GM12875 (cell line): ENCODE measurements at regions not wholly inside any gene's neighbourhood (a gene's known extent, or its start where the extent isn't known, plus 50 kb on each side); places are given as distances from the start of the nearest gene placed in this dataset.

Source experiments
- H3K4me3 ChIP-seq: one replicate; pipeline ENCODE4 v1.5.1; 2011; ENCODE audit warnings: low read depth, low read length, control low read depth
- TF ChIP-seq, protein P1 (sequence below): IDR thresholded peaks from 2 replicates; pipeline ENCODE4 v1.5.1; 2011; ENCODE audit warnings: low read depth, mild to moderate bottlenecking, control low read depth, inconsistent platforms, low read length, moderate library complexity, borderline replicate concordance; ENCODE audit not compliant: insufficient read depth

- TF ChIP-seq, protein P1, sequence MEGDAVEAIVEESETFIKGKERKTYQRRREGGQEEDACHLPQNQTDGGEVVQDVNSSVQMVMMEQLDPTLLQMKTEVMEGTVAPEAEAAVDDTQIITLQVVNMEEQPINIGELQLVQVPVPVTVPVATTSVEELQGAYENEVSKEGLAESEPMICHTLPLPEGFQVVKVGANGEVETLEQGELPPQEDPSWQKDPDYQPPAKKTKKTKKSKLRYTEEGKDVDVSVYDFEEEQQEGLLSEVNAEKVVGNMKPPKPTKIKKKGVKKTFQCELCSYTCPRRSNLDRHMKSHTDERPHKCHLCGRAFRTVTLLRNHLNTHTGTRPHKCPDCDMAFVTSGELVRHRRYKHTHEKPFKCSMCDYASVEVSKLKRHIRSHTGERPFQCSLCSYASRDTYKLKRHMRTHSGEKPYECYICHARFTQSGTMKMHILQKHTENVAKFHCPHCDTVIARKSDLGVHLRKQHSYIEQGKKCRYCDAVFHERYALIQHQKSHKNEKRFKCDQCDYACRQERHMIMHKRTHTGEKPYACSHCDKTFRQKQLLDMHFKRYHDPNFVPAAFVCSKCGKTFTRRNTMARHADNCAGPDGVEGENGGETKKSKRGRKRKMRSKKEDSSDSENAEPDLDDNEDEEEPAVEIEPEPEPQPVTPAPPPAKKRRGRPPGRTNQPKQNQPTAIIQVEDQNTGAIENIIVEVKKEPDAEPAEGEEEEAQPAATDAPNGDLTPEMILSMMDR, result no peak
- H3K4me3 ChIP-seq, result no peak overlapping the region
These were observed 146.9 kb downstream of the TFEC start for GRCh38 chr7:115883629-115884028.

- no peak overlapping the region for H3K4me3 ChIP-seq
- TF ChIP-seq, protein P1, result no peak
These were observed 149.1 kb downstream of the TFEC start for GRCh38 chr7:115881476-115881875.

- no peak overlapping the region for H3K4me3 ChIP-seq
- TF ChIP-seq, protein P1, result no peak
These were observed 151.4 kb downstream of the TFEC start for GRCh38 chr7:115879171-115879570.

DNA sequence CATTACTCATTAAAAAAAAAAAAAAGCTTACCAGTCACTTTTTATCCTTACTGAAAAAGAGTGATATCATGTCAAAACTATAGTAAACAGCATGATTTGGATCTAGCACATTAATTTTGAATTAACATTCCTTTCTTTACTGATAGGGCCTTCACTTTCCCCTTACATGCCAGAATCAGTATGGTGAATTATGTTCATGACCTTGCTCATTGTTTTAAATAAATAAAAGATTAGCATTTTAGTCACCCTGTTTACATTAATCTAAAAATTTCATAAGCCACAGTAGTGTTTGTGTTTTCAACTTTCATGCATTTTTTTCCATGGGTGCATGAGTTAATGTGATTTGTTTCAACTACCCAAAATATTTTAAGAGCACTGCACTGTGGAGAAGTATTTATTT lies 160.8 kb downstream of the TFEC start:
- H3K4me3 ChIP-seq, result no peak overlapping the region
- TF ChIP-seq, protein P1, result no peak

- TF ChIP-seq, protein P1, result no peak
- H3K4me3 ChIP-seq, result no peak overlapping the region
These were observed 161.4 kb downstream of the TFEC start for GRCh38 chr7:115869190-115869589.

- H3K4me3 ChIP-seq, result no peak overlapping the region
- TF ChIP-seq, protein P1, result no peak
These were observed 162.2 kb downstream of the TFEC start for GRCh38 chr7:115868369-115868768.

DNA sequence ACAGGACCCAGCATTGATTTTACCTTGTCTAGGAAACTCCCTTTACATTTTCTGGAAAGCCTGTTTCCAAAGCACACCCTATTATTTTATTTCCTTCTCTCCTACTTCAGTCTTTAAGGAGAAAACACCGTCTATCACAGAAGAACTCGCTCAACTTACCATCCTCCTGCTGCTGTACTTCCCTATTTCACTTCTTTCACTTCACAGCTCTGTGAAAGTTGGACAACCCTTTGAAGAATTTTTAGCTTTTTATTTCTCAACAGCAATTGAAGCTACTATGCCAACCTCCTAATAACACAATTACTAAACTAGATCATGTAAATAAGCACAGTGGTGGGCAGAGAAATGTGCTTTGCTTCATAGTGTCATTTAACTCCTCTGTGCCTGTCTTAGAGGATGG lies 166.5 kb downstream of the TFEC start:
- TF ChIP-seq, protein P1, result no peak
- H3K4me3 ChIP-seq, result no peak overlapping the region
